ENCODE measurements at regions not wholly inside any gene's neighbourhood (a gene's known extent, or its start where the extent isn't known, plus 50 kb on each side); places are given as distances from the start of the nearest gene placed in this dataset.

DNA sequence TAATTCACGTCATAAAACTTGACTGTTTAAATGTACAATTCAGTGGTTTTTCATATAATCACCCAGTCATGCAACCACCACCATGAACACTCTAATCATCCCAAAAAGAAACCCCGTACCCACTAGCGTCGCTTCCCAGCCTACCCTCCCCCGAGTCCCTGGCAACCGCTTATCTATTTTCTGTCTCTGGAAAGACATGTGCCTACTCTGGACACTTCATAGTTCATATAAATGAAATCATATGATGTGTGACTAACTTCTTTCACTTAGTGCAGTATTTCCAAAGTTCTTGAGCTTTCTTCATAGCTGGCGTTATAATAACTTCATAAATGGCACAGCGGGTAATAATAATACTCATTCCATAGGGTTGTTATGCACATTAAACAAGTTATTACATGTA is 215.2 kb downstream of the MYLK4 start:
- no peak for ATAC-seq (replicated peaks)
- Mint-ChIP-seq H3K27ac (no peak overlapping the region), H3K27me3 (peaks cover 55% of the 10 kb centered on the region), H3K4me1 (no peaks in the 10 kb centered on the region), H3K36me3 (ENCODE audit: low read depth) (no peaks in the 10 kb centered on the region), H3K9me3 (no peaks in the 10 kb centered on the region), H3K4me3 (no peak overlapping the region)

DNA sequence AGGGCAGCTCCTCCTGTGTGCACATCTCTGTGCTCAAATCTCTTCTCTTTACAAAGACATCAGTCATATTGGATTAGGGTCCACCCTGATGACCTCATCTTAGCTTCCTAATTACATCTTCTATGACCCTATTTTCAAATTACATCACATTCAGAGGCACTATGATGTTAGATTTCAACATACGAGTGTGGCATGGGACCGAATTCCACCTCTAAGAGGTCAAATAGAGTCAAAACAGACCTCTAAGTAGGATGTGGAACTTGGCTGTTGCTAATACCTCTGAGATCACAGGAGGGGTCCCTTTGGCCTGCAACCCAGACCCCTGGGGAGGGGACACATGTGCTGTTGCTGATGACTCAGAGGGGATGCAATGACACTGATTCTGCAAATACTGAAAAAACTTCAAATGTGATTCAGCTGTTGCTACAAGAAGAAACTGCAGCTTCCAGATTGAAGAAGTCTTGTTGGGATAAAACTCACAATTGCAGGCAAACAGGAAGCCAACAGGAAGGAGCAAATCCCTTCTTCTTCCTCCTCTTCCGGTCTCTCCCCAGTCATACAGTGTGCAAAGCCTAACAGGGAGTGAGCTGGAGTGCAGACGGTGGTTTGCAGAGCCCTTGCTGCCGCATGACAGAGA is 216.2 kb downstream of the MYLK4 start:
- H3K9me3 Mint-ChIP-seq = no peaks in the 10 kb centered on the region
- H3K36me3 Mint-ChIP-seq (ENCODE audit: low read depth) = no peaks in the 10 kb centered on the region
- no peak overlapping the region for H3K27ac Mint-ChIP-seq
- no peak for ATAC-seq (replicated peaks)
- H3K4me3 Mint-ChIP-seq = no peak overlapping the region
- H3K4me1 Mint-ChIP-seq = no peaks in the 10 kb centered on the region
- peaks cover 55% of the 10 kb centered on the region for H3K27me3 Mint-ChIP-seq

DNA sequence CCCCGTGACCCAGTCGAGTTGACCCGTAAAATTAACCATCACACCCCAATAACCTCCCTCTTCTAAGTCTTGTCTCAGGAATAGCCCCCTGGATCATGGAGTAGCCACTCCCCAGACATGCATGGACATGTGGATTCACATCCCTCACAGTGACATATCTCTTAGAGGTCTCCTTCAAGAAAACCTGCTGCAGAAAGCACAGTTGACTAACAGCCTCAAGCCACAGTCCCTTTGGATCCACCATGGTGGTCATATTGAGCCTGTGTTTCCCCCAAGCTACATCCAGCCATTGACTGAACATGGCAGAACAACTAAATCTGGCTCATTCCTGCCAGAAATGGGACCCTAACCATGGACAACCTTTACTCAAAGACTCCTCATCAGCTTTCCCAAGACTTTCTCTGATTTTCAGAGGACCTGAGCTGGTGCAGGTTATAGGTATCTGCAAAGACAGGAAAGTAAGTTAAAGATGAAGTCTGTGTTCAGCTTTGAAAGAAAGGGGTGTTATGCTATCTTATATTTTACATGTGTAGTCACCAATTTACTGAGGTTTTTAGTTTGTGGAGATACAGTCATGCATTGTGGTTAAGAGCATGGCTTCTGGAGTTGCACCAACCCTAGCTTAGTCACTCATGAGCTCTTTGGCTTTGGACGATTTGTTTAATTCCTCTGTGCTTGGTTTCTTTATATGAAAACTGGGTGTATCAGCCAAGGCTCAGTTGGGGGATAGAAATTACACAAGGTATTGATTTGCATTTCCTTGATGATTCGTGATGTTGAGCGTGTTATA is 219.1 kb downstream of the MYLK4 start:
- Mint-ChIP-seq H3K4me1 (no peaks in the 10 kb centered on the region), H3K27me3 (peaks cover 38% of the 10 kb centered on the region), H3K9me3 (no peaks in the 10 kb centered on the region), H3K27ac (no peak overlapping the region), H3K4me3 (no peak overlapping the region), H3K36me3 (ENCODE audit: low read depth) (no peaks in the 10 kb centered on the region)
- peak; percentile 69 for ATAC-seq (replicated peaks)

DNA sequence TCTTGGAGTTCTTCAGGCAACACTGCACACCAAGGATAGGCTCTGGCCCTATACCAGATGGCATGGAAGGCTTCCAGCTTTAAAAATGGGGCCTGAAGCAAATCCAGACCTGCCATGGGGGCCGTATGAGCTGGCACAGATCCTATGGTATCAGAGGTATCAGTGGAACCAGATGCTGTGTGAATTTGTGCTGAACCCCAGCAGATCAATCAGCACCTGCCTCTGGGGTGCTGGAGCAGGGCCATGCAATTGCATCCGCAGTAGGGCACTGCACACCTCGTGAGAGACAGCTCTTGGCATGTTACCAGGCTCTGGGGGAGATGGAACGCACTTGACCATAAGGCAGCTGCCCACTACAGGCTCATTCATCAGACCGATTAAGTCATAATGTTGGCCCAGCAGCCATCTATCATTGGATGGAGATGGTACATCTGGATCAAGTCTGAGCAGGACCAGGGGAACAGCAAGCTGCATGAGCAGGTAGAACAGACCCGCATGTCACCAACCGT is 221.5 kb downstream of the MYLK4 start:
- Mint-ChIP-seq H3K9me3 (peaks cover 2% of the 10 kb centered on the region), H3K27ac (no peak overlapping the region), H3K27me3 (peaks cover 19% of the 10 kb centered on the region), H3K4me1 (no peaks in the 10 kb centered on the region), H3K36me3 (ENCODE audit: low read depth) (no peaks in the 10 kb centered on the region), H3K4me3 (no peak overlapping the region)
- ATAC-seq (replicated peaks) = no peak

DNA sequence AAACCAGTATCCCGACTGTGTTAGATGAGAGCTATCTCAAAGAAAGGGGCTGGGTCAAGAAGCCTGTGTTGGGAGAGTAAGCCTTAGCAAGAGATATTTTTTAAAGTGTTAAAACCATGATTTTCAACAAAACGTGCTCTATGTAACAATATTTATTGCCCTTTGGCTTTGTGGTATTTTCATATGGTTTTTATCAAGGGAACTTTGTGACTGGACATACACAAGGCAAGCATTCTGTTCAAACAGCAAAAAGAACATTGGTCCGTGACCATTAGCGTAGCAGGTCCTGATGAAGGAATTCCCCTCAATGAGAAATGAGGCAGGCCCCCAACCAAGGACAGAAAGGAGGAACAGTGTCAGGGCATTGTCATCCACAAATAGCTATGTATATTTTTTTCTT is 222.6 kb downstream of the MYLK4 start:
- no peaks in the 10 kb centered on the region for H3K36me3 Mint-ChIP-seq (ENCODE audit: low read depth)
- H3K4me3 Mint-ChIP-seq = no peak overlapping the region
- no peak overlapping the region for H3K27ac Mint-ChIP-seq
- peaks cover 4% of the 10 kb centered on the region for H3K9me3 Mint-ChIP-seq
- no peaks in the 10 kb centered on the region for H3K4me1 Mint-ChIP-seq
- ATAC-seq (replicated peaks) = no peak
- peaks cover 15% of the 10 kb centered on the region for H3K27me3 Mint-ChIP-seq

DNA sequence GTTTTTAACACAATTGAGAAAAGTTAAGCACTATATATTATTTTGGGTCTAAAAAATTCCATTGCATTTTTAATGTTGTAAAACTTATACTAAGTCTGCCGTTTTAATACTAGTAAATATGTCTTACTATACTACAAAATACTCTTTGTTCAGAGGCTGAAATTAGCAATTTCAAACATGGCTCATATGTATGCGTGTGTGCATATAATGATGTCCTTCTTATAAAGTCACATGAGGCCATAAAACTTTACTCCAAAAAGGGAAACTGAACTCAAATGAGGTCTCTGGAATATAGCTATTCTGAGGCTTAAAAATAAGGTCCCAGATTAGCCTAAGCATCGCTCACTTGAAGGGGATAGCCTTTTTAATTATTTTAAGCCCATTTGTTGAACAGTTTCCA is 224.0 kb downstream of the MYLK4 start:
- no peak overlapping the region for H3K27ac Mint-ChIP-seq
- no peak overlapping the region for H3K4me3 Mint-ChIP-seq
- no peaks in the 10 kb centered on the region for H3K36me3 Mint-ChIP-seq (ENCODE audit: low read depth)
- peaks cover 9% of the 10 kb centered on the region for H3K4me1 Mint-ChIP-seq
- peaks cover 7% of the 10 kb centered on the region for H3K9me3 Mint-ChIP-seq
- peaks cover 26% of the 10 kb centered on the region for H3K27me3 Mint-ChIP-seq
- no peak for ATAC-seq (replicated peaks)

DNA sequence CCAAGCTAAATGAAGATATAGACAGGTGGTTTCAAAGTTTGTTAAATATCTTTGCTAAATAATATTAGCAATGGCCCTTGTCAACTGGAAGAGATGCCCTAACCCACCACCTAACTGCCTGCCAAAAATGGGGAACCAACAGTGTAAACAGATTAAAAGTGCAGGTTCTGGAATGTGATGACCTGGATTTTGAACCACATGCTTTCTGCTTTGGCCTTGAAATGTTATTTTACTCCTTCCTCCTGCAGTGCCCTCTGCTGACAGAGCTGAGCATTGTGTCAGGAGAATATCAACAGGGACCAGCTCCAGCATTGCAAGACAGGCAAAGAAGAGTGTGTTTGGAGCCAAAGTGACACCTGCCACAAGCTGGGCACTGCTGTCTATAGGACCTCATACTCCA is 226.6 kb downstream of the MYLK4 start:
- Mint-ChIP-seq H3K27me3 (peaks cover 22% of the 10 kb centered on the region), H3K27ac (no peak overlapping the region), H3K4me3 (no peak overlapping the region), H3K36me3 (ENCODE audit: low read depth) (no peaks in the 10 kb centered on the region), H3K4me1 (peaks cover 9% of the 10 kb centered on the region), H3K9me3 (peaks cover 12% of the 10 kb centered on the region)
- ATAC-seq (replicated peaks) = no peak

DNA sequence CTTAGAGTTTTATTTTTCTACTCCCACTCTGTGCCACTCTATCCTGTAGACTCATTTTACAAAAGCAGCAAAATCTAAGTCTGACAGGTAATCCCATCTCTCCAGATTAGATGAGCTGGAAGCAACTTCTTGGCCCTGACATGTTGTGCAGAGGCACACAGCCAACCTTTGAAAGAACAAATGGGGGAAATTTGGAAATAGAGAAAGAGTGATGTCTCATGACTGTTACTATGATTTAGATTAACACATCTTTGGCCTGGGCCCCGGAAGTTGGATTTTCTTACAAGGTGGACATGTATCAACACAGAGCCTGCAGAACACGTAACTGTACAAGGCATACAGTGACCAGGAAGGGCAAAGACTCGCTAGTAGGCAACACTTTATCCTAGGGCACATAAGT is 227.7 kb downstream of the MYLK4 start:
- H3K4me1 Mint-ChIP-seq = peaks cover 9% of the 10 kb centered on the region
- peaks cover 32% of the 10 kb centered on the region for H3K27me3 Mint-ChIP-seq
- no peak overlapping the region for H3K4me3 Mint-ChIP-seq
- no peak for ATAC-seq (replicated peaks)
- H3K36me3 Mint-ChIP-seq (ENCODE audit: low read depth) = no peaks in the 10 kb centered on the region
- H3K9me3 Mint-ChIP-seq = peaks cover 12% of the 10 kb centered on the region
- H3K27ac Mint-ChIP-seq = no peak overlapping the region

DNA sequence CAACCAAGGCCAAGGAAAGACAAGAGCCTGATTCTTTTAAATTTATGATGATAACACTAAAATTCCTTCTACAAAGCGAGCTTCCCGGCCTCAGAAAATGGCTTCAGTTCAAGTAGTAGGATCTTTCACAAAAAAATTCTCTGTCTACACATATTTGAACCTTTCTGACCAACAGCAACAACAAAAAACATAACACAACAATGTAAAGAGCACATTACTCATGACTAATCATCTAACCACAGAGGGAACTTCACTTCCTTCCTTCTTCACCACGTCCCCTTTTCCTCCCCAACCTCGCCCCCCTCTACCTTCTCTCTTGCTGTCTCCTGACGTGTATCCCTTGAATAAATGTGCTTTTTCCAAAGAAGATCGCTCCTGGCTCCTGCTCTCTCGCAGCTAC is 228.2 kb downstream of the MYLK4 start:
- Mint-ChIP-seq H3K27ac (no peak overlapping the region), H3K4me1 (peaks cover 9% of the 10 kb centered on the region), H3K27me3 (peaks cover 27% of the 10 kb centered on the region), H3K4me3 (no peak overlapping the region), H3K36me3 (ENCODE audit: low read depth) (no peaks in the 10 kb centered on the region), H3K9me3 (peaks cover 12% of the 10 kb centered on the region)
- no peak for ATAC-seq (replicated peaks)

DNA sequence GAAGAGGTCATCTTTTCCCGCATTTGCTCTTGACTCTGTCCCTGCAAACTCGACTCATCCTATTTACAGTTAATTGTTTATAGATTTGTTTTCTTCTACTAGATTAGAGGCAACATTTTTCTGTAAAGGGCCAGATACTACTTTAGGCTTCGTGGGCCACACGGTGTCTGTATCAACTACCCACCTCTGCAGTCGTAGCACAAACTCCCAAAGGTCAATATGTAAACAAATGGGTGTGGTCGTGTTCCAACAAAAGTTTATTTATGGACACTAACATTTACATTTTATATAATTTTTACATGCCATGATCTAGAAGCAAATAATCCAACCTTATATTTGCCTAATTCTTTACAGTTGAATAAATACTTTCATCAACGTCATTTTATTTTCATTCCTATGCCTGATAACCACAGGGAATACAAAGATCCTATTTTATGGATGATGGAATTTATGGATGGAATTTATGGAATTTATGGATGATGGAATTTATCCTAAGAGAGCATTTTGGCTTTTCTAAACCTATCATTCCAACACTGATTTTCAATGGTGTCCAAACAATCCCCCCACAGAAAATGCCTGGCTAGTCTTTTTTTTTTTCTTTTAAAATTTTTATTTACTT is 232.8 kb downstream of the MYLK4 start:
- Mint-ChIP-seq H3K36me3 (ENCODE audit: low read depth) (no peaks in the 10 kb centered on the region), H3K27ac (no peak overlapping the region), H3K27me3 (peaks cover 35% of the 10 kb centered on the region)

DNA sequence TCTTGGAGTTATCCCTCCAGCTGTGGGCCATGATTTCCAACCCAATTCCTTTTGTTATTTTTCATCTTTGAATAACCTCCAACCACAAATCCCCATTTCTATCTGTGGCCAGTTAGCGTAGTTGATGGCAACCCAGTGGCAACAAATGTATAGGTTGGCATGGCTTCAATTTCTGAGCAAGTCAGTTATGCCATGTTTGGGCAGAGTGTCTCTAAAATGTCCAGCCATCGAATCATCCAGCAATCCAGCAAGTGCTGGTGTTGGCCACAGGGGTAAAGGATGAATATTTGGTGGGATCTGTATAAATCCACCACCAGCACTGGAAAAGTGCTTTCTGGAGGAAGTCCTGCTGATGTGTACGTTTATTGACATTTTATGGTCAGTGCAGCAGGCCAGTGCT is 233.3 kb downstream of the MYLK4 start:
- Mint-ChIP-seq H3K27me3 (peaks cover 30% of the 10 kb centered on the region), H3K4me3 (no peak overlapping the region), H3K27ac (no peak overlapping the region), H3K36me3 (ENCODE audit: low read depth) (no peaks in the 10 kb centered on the region), H3K9me3 (peaks cover 5% of the 10 kb centered on the region), H3K4me1 (peaks cover 3% of the 10 kb centered on the region)
- no peak for ATAC-seq (replicated peaks)

More for the DNA sequence above, 232.8 kb downstream of the MYLK4 start:
- Mint-ChIP-seq H3K9me3 (peaks cover 8% of the 10 kb centered on the region), H3K4me3 (no peak overlapping the region), H3K4me1 (peaks cover 9% of the 10 kb centered on the region)
- ATAC-seq (replicated peaks) = no peak

DNA sequence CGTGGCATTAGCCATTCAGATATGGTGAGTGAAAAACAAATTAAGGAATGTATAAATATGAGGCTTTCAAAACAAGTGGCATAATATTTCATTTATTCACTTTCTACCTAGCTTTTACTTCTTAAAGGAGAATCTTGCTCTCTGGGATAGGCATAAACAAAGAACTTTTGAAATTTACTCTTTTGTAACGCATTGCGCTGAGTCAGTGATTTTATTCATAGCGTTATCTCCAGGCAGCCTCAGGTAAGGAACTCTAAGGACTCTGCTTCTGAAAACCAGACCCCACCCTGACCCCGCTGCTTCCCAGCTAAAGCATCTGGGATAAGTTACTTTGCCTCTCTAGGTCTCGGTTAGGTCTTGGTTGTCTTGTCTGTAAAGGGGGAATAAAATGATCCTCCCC is 234.7 kb downstream of the MYLK4 start:
- Mint-ChIP-seq H3K9me3 (peaks cover 5% of the 10 kb centered on the region), H3K36me3 (ENCODE audit: low read depth) (no peaks in the 10 kb centered on the region), H3K4me3 (no peak overlapping the region), H3K4me1 (no peaks in the 10 kb centered on the region), H3K27ac (no peak overlapping the region), H3K27me3 (peaks cover 36% of the 10 kb centered on the region)
- no peak for ATAC-seq (replicated peaks)

DNA sequence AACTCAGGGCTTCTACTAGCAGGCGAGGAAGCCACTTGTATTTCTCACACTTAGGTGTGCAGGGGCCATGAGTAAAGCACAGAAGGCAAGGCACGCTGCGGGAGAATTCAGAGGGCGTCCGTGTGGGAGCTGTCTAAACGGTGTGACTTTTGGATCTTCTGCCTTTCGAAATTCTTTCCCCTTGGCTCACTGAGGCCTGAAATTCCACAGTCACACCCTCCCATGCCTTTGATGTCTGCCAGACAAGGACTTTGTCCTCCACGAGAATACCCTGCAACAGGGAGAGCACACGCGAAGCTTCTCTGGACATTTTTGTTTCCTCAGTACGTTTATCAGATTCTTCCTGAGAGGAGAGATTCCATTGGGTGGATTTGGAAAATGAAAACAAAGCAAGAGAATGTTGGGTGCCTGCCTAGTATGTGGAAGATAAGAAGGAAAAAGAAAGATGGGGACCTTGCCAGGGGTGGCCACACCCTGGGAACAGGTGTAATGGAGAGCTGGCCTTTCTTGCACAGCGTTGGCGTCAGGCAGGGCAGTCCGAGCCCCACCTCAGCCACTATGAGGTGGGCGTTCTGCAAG is 235.7 kb downstream of the MYLK4 start:
- ATAC-seq (replicated peaks) = no peak
- Mint-ChIP-seq H3K36me3 (ENCODE audit: low read depth) (no peaks in the 10 kb centered on the region), H3K9me3 (no peaks in the 10 kb centered on the region), H3K27me3 (peaks cover 34% of the 10 kb centered on the region), H3K27ac (no peak overlapping the region), H3K4me3 (no peak overlapping the region), H3K4me1 (no peaks in the 10 kb centered on the region)

DNA sequence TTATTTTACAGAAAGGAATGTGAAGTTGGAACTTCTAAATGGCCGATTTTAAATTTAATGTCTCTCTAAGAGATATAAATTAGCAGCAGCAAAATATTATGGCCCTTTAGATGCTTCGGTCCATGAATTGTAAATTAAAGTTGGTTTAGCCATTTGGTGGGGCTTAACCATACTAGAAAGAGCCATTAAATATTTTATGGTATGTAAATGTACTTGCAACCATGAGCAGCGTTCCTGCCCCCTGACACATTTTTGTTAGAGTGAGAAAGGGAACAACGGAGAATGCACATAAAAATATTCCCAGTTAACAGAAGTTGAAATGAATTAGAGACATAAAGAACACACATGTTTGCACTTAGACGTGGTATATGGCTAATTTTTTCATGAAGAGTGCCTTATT is 237.9 kb downstream of the MYLK4 start:
- no peaks in the 10 kb centered on the region for H3K4me1 Mint-ChIP-seq
- H3K36me3 Mint-ChIP-seq (ENCODE audit: low read depth) = no peaks in the 10 kb centered on the region
- H3K27ac Mint-ChIP-seq = no peak overlapping the region
- H3K9me3 Mint-ChIP-seq = peaks cover under 1% of the 10 kb centered on the region
- no peak for ATAC-seq (replicated peaks)
- H3K4me3 Mint-ChIP-seq = no peak overlapping the region
- H3K27me3 Mint-ChIP-seq = peaks cover 39% of the 10 kb centered on the region

DNA sequence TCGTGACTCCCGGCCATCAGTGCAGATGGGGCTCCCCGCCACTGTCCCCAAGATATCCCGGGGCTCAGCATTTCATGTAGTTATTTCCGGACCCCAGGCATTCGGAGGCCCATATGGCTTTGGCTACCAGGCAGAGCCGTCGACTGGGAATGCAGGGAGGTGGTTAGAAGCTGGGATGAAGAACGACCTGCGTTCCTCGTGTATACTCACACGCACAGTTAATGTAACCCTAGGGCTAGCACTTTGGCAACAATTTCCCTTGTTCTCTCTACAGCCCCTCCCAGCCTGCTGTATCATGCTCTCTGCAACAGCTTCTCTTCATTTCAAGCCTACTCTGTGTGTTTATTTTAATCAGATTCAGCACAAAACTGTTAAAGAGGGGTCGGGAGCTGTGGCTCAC is 240.4 kb downstream of the MYLK4 start:
- Mint-ChIP-seq H3K4me1 (no peaks in the 10 kb centered on the region), H3K4me3 (no peak overlapping the region), H3K9me3 (peaks cover 3% of the 10 kb centered on the region), H3K36me3 (ENCODE audit: low read depth) (no peaks in the 10 kb centered on the region), H3K27ac (no peak overlapping the region), H3K27me3 (peaks cover 51% of the 10 kb centered on the region)
- ATAC-seq (replicated peaks) = no peak
